Ishikawa (cell line): ENCODE measurements at regions not wholly inside any gene's neighbourhood (a gene's known extent, or its start where the extent isn't known, plus 50 kb on each side); places are given as distances from the start of the nearest gene placed in this dataset.

Experiments used
- CEBPB ChIP-seq: IDR thresholded peaks from 2 replicates; pipeline ENCODE4 v1.6.1; 2012
- CREB1 ChIP-seq: IDR thresholded peaks from 2 replicates; pipeline ENCODE4 v1.6.1; 2012; ENCODE audit warnings: low read depth
- EGR1 ChIP-seq: IDR thresholded peaks from 2 replicates; pipeline ENCODE4 v1.6.1; 2012
- EP300 ChIP-seq: IDR thresholded peaks from 2 replicates; pipeline ENCODE4 v1.6.1; 2012; ENCODE audit warnings: borderline replicate concordance
- FOXM1 ChIP-seq: IDR thresholded peaks from 2 replicates; pipeline ENCODE4 v1.6.1; 2012; ENCODE audit warnings: low read depth, borderline replicate concordance
- NFIC ChIP-seq: IDR thresholded peaks from 2 replicates; pipeline ENCODE4 v1.6.1; 2012
- RAD21 ChIP-seq: IDR thresholded peaks from 2 replicates; pipeline ENCODE4 v1.6.1; 2012; ENCODE audit warnings: low read depth
- REST ChIP-seq: IDR thresholded peaks from 2 replicates; pipeline ENCODE4 v1.6.1; 2012; ENCODE audit warnings: low read depth, mild to moderate bottlenecking
- TAF1 ChIP-seq: IDR thresholded peaks from 2 replicates; pipeline ENCODE4 v1.6.1; 2012; ENCODE audit warnings: low read depth, mild to moderate bottlenecking
- TCF12 ChIP-seq: IDR thresholded peaks from 2 replicates; pipeline ENCODE4 v1.6.1; 2012; ENCODE audit warnings: low read depth
- TEAD4 ChIP-seq: IDR thresholded peaks from 2 replicates; pipeline ENCODE4 v1.6.1; 2012
- YY1 ChIP-seq: IDR thresholded peaks from 2 replicates; pipeline ENCODE4 v1.6.1; 2012; ENCODE audit warnings: low read depth
- ZBTB7A ChIP-seq: IDR thresholded peaks from 2 replicates; pipeline ENCODE4 v1.6.1; 2012; ENCODE audit warnings: low read depth
- TF ChIP-seq, protein P1 (sequence below): IDR thresholded peaks from 2 replicates; pipeline ENCODE4 v1.6.1; 2012
- TF ChIP-seq, protein P2 (sequence below): IDR thresholded peaks from 2 replicates; pipeline ENCODE4 v1.6.1; 2012

GRCh38 chr16:79845734-79846135 lies 245.2 kb upstream of the MAF start:
- TF ChIP-seq ZBTB7A (no peak), YY1 (no peak), TCF12 (no peak), TAF1 (no peak), FOXM1 (no peak), EP300 (no peak), TEAD4 (no peak)
- TF ChIP-seq, protein P1, sequence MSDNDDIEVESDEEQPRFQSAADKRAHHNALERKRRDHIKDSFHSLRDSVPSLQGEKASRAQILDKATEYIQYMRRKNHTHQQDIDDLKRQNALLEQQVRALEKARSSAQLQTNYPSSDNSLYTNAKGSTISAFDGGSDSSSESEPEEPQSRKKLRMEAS = no peak

DNA sequence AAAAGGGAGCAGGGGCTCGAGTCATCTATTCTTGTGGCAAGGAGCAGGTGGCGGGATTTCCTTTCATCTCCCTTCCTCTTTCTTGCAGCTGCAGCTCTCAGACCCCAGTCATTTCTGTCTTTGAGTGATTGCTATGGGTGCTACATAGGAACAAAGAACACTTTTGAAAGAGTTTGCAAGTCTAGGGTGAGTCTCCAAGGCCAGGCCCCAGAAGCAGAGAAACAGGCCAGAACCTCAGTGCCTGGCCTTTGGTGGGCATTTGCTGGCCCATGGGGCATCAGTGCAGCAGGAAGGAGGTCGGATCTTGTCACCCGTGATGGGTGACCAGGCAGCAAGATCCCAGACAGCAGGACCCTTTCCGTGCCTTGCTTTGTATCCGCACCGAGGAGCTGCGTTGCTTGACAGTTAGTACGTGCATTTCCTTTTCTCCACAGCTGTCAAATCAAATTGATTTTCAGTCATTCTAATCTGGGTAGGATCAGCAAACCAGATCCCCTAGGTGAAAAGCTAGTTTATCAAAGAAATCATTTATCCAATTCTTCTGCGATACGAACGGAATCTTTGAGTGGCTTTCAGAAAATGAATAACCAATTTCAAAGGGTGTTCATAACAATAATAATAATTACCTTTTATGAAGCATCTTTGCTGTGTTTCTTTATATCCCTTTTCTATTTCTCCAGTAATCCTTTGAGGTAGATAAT lies 244.6 kb upstream of the MAF start:
- no peak for TF ChIP-seq EP300
- no peak for TF ChIP-seq REST

- TF ChIP-seq TAF1 = no peak
- TF ChIP-seq EGR1 = no peak
- TF ChIP-seq REST = no peak
- TF ChIP-seq FOXM1 = no peak
- TF ChIP-seq ZBTB7A = no peak
- no peak for TF ChIP-seq RAD21
- TF ChIP-seq EP300 = no peak
- TF ChIP-seq CREB1 = no peak
- no peak for TF ChIP-seq TEAD4
- TF ChIP-seq CEBPB = no peak
- no peak for TF ChIP-seq YY1
- TF ChIP-seq, protein P2, sequence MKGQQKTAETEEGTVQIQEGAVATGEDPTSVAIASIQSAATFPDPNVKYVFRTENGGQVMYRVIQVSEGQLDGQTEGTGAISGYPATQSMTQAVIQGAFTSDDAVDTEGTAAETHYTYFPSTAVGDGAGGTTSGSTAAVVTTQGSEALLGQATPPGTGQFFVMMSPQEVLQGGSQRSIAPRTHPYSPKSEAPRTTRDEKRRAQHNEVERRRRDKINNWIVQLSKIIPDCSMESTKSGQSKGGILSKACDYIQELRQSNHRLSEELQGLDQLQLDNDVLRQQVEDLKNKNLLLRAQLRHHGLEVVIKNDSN = no peak
- TF ChIP-seq, protein P1 = no peak
- TF ChIP-seq NFIC = no peak
- TF ChIP-seq TCF12 = no peak
Measured at GRCh38 chr16:79844603-79845002, 244.1 kb upstream of the MAF start.

- TF ChIP-seq FOXM1 (no peak), EP300 (no peak), EGR1 (no peak), NFIC (no peak), YY1 (no peak), ZBTB7A (no peak), REST (no peak), CEBPB (no peak), RAD21 (no peak), TCF12 (no peak), CREB1 (no peak), TEAD4 (no peak)
- TF ChIP-seq, protein P1 = no peak
- TF ChIP-seq, protein P2 = no peak
Measured at GRCh38 chr16:79843631-79844043, 243.1 kb upstream of the MAF start.
